ENCODE measurements at regions not wholly inside any gene's neighbourhood (a gene's known extent, or its start where the extent isn't known, plus 50 kb on each side); places are given as distances from the start of the nearest gene placed in this dataset.
A peak's percentile ranks its signal among the peaks of the same experiment; 100 is the strongest.

GRCh38 chr5:171681677-171682076 is 103.9 kb upstream of the SMIM23 start:
- no peak overlapping the region for H3K27ac ChIP-seq (ENCODE audit: low read depth, low read length)
- no peak overlapping the region for H3K4me3 ChIP-seq (ENCODE audit: low read length)
- H3K4me1 Mint-ChIP-seq, result peaks cover 0 to 4% (median 0%) of the 10 kb centered on the region in 7 donors
- peaks cover 2 to 32% (median 27%) of the 10 kb centered on the region in 5 donors for H3K27me3 Mint-ChIP-seq
- H3K36me3 Mint-ChIP-seq, result no peaks in the 10 kb centered on the region
- DNase-seq (no peak), ATAC-seq (peak; percentile 63)
- H3K4me1 ChIP-seq (ENCODE audit: control insufficient read depth in 2 of 2, insufficient read depth in 2 of 2, low read length in 2 of 2), result no peaks in the 10 kb centered on the region
- H3K27me3 ChIP-seq (ENCODE audit: control insufficient read depth in 2 of 2, insufficient read depth in 2 of 2, low read length in 2 of 2), result no peaks in the 10 kb centered on the region
- ChIA-PET POLR2A (no interaction called here), CTCF (no interaction called here)
- no peak overlapping the region for H3K4me3 Mint-ChIP-seq
- H3K9me3 ChIP-seq (ENCODE audit: control insufficient read depth in 2 of 3, low read length in 3 of 3), result no peaks in the 10 kb centered on the region
- H3K36me3 ChIP-seq (ENCODE audit: control insufficient read depth in 2 of 3, insufficient read depth in 3 of 3, low read length in 3 of 3), result no peaks in the 10 kb centered on the region
- intact Hi-C loops (cut with micrococcal nuclease), result no loop called here
- no peak overlapping the region for H3K27ac Mint-ChIP-seq
- H3K9me3 Mint-ChIP-seq, result peaks cover 0 to 3% (median 0%) of the 10 kb centered on the region in 11 donors

- Histone ChIP-seq H3K27me3 (ENCODE audit: control insufficient read depth in 2 of 2, insufficient read depth in 2 of 2, low read length in 2 of 2) (no peaks in the 10 kb centered on the region), H3K36me3 (ENCODE audit: control insufficient read depth in 2 of 3, insufficient read depth in 3 of 3, low read length in 3 of 3) (no peaks in the 10 kb centered on the region), H3K4me1 (ENCODE audit: control insufficient read depth in 2 of 2, insufficient read depth in 2 of 2, low read length in 2 of 2) (no peaks in the 10 kb centered on the region), H3K27ac (ENCODE audit: low read depth, low read length) (no peak overlapping the region), H3K4me3 (ENCODE audit: low read length) (no peak overlapping the region), H3K9me3 (ENCODE audit: control insufficient read depth in 2 of 3, low read length in 3 of 3) (no peaks in the 10 kb centered on the region)
- CTCF ChIA-PET, result no interaction called here
- Mint-ChIP-seq H3K4me1 (peaks cover 0 to 4% (median 0%) of the 10 kb centered on the region in 7 donors), H3K36me3 (no peaks in the 10 kb centered on the region), H3K4me3 (no peak overlapping the region), H3K27me3 (peaks cover 2 to 30% (median 22%) of the 10 kb centered on the region in 5 donors), H3K9me3 (peaks cover 0 to 3% (median 0%) of the 10 kb centered on the region in 11 donors), H3K27ac (peak overlapping the region in 1 of 9 donors; percentile 11)
- ATAC-seq, result no peak
- intact Hi-C loops (cut with micrococcal nuclease), result no loop called here
- DNase-seq, result no peak
- POLR2A ChIA-PET, result no interaction called here
These were observed 102.8 kb upstream of the SMIM23 start for GRCh38 chr5:171682801-171683200.

- Mint-ChIP-seq H3K9me3 (peaks cover 0 to 3% (median 0%) of the 10 kb centered on the region in 11 donors), H3K27me3 (peaks cover 2 to 30% (median 21%) of the 10 kb centered on the region in 5 donors), H3K27ac (no peak overlapping the region), H3K36me3 (no peaks in the 10 kb centered on the region), H3K4me3 (no peak overlapping the region), H3K4me1 (peaks cover 0 to 4% (median 0%) of the 10 kb centered on the region in 7 donors)
- Histone ChIP-seq H3K27me3 (ENCODE audit: control insufficient read depth in 2 of 2, insufficient read depth in 2 of 2, low read length in 2 of 2) (no peaks in the 10 kb centered on the region), H3K4me1 (ENCODE audit: control insufficient read depth in 2 of 2, insufficient read depth in 2 of 2, low read length in 2 of 2) (no peaks in the 10 kb centered on the region), H3K36me3 (ENCODE audit: control insufficient read depth in 2 of 3, insufficient read depth in 3 of 3, low read length in 3 of 3) (no peaks in the 10 kb centered on the region), H3K27ac (ENCODE audit: low read depth, low read length) (no peak overlapping the region), H3K9me3 (ENCODE audit: control insufficient read depth in 2 of 3, low read length in 3 of 3) (no peaks in the 10 kb centered on the region), H3K4me3 (ENCODE audit: low read length) (no peak overlapping the region)
- intact Hi-C loops (cut with micrococcal nuclease), result no loop called here
- DNase-seq (no peak), ATAC-seq (no peak)
- ChIA-PET CTCF (no interaction called here), POLR2A (no interaction called here)
These were observed 101.4 kb upstream of the SMIM23 start for GRCh38 chr5:171684169-171684568.

GRCh38 chr5:171688696-171689495 is 96.7 kb upstream of the SMIM23 start:
- no peaks in the 10 kb centered on the region for H3K36me3 Mint-ChIP-seq
- intact Hi-C loops (cut with micrococcal nuclease), result no loop called here
- no peaks in the 10 kb centered on the region for H3K36me3 ChIP-seq (ENCODE audit: control insufficient read depth in 2 of 3, insufficient read depth in 3 of 3, low read length in 3 of 3)
- H3K4me1 Mint-ChIP-seq, result no peaks in the 10 kb centered on the region
- CTCF ChIA-PET, result no interaction called here
- peaks cover 0 to 4% (median 0%) of the 10 kb centered on the region in 5 donors for H3K27me3 Mint-ChIP-seq
- peaks cover 0 to 1% (median 0%) of the 10 kb centered on the region in 11 donors for H3K9me3 Mint-ChIP-seq
- H3K4me3 Mint-ChIP-seq, result no peak overlapping the region
- H3K4me3 ChIP-seq (ENCODE audit: low read length), result no peak overlapping the region
- no peaks in the 10 kb centered on the region for H3K9me3 ChIP-seq (ENCODE audit: control insufficient read depth in 2 of 3, low read length in 3 of 3)
- ATAC-seq (no peak), DNase-seq (no peak)
- H3K27me3 ChIP-seq (ENCODE audit: control insufficient read depth in 2 of 2, insufficient read depth in 2 of 2, low read length in 2 of 2), result no peaks in the 10 kb centered on the region
- no peak overlapping the region for H3K27ac ChIP-seq (ENCODE audit: low read depth, low read length)
- POLR2A ChIA-PET, result no interaction called here
- H3K4me1 ChIP-seq (ENCODE audit: control insufficient read depth in 2 of 2, insufficient read depth in 2 of 2, low read length in 2 of 2), result no peaks in the 10 kb centered on the region
- no peak overlapping the region for H3K27ac Mint-ChIP-seq

GRCh38 chr5:171689853-171690417 is 95.7 kb upstream of the SMIM23 start:
- Mint-ChIP-seq H3K9me3 (peaks cover 0 to 1% (median 0%) of the 10 kb centered on the region in 11 donors), H3K4me1 (no peaks in the 10 kb centered on the region), H3K27me3 (peaks cover 0 to 6% (median 0%) of the 10 kb centered on the region in 5 donors), H3K4me3 (no peak overlapping the region), H3K27ac (no peak overlapping the region), H3K36me3 (no peaks in the 10 kb centered on the region)
- ATAC-seq (no peak), DNase-seq (no peak)
- no peaks in the 10 kb centered on the region for H3K27me3 ChIP-seq (ENCODE audit: control insufficient read depth in 2 of 2, insufficient read depth in 2 of 2, low read length in 2 of 2)
- no peaks in the 10 kb centered on the region for H3K36me3 ChIP-seq (ENCODE audit: control insufficient read depth in 2 of 3, insufficient read depth in 3 of 3, low read length in 3 of 3)
- H3K27ac ChIP-seq (ENCODE audit: low read depth, low read length), result no peak overlapping the region
- ChIA-PET CTCF (no interaction called here), POLR2A (no interaction called here)
- no peak overlapping the region for H3K4me3 ChIP-seq (ENCODE audit: low read length)
- no peaks in the 10 kb centered on the region for H3K9me3 ChIP-seq (ENCODE audit: control insufficient read depth in 2 of 3, low read length in 3 of 3)
- no peaks in the 10 kb centered on the region for H3K4me1 ChIP-seq (ENCODE audit: control insufficient read depth in 2 of 2, insufficient read depth in 2 of 2, low read length in 2 of 2)
- intact Hi-C loops (cut with micrococcal nuclease), result no loop called here

- H3K36me3 Mint-ChIP-seq, result no peaks in the 10 kb centered on the region
- H3K27me3 Mint-ChIP-seq, result peaks cover 0 to 6% (median 0%) of the 10 kb centered on the region in 5 donors
- no peaks in the 10 kb centered on the region for H3K4me1 ChIP-seq (ENCODE audit: control insufficient read depth in 2 of 2, insufficient read depth in 2 of 2, low read length in 2 of 2)
- no peaks in the 10 kb centered on the region for H3K36me3 ChIP-seq (ENCODE audit: control insufficient read depth in 2 of 3, insufficient read depth in 3 of 3, low read length in 3 of 3)
- H3K4me1 Mint-ChIP-seq, result no peaks in the 10 kb centered on the region
- H3K27ac ChIP-seq (ENCODE audit: low read depth, low read length), result no peak overlapping the region
- H3K27ac Mint-ChIP-seq, result no peak overlapping the region
- intact Hi-C loops (cut with micrococcal nuclease), result no loop called here
- H3K9me3 ChIP-seq (ENCODE audit: control insufficient read depth in 2 of 3, low read length in 3 of 3), result no peaks in the 10 kb centered on the region
- H3K4me3 Mint-ChIP-seq, result no peak overlapping the region
- POLR2A ChIA-PET, result no interaction called here
- H3K9me3 Mint-ChIP-seq, result no peaks in the 10 kb centered on the region
- CTCF ChIA-PET, result no interaction called here
- no peak for DNase-seq
- no peak overlapping the region for H3K4me3 ChIP-seq (ENCODE audit: low read length)
- H3K27me3 ChIP-seq (ENCODE audit: control insufficient read depth in 2 of 2, insufficient read depth in 2 of 2, low read length in 2 of 2), result no peaks in the 10 kb centered on the region
- ATAC-seq, result no peak
These were observed 93.5 kb upstream of the SMIM23 start for GRCh38 chr5:171692107-171692506.

- no peaks in the 10 kb centered on the region for H3K9me3 Mint-ChIP-seq
- H3K9me3 ChIP-seq (ENCODE audit: control insufficient read depth in 2 of 3, low read length in 3 of 3), result no peaks in the 10 kb centered on the region
- no peaks in the 10 kb centered on the region for H3K36me3 ChIP-seq (ENCODE audit: control insufficient read depth in 2 of 3, insufficient read depth in 3 of 3, low read length in 3 of 3)
- H3K27ac Mint-ChIP-seq, result no peak overlapping the region
- H3K27me3 ChIP-seq (ENCODE audit: control insufficient read depth in 2 of 2, insufficient read depth in 2 of 2, low read length in 2 of 2), result no peaks in the 10 kb centered on the region
- H3K36me3 Mint-ChIP-seq, result no peaks in the 10 kb centered on the region
- H3K27me3 Mint-ChIP-seq, result peaks cover 0 to 6% (median 0%) of the 10 kb centered on the region in 5 donors
- no peak overlapping the region for H3K27ac ChIP-seq (ENCODE audit: low read depth, low read length)
- H3K4me1 Mint-ChIP-seq, result no peaks in the 10 kb centered on the region
- intact Hi-C loops (cut with micrococcal nuclease), result no loop called here
- no peak overlapping the region for H3K4me3 Mint-ChIP-seq
- no peak overlapping the region for H3K4me3 ChIP-seq (ENCODE audit: low read length)
- ATAC-seq, result no peak
- DNase-seq, result no peak
- CTCF ChIA-PET, result no interaction called here
- no peaks in the 10 kb centered on the region for H3K4me1 ChIP-seq (ENCODE audit: control insufficient read depth in 2 of 2, insufficient read depth in 2 of 2, low read length in 2 of 2)
- POLR2A ChIA-PET, result no interaction called here
These were observed 92.7 kb upstream of the SMIM23 start for GRCh38 chr5:171692936-171693335.
